Endothelial cell of hepatic sinusoid (primary cell): ENCODE measurements at regions not wholly inside any gene's neighbourhood (a gene's known extent, or its start where the extent isn't known, plus 50 kb on each side); places are given as distances from the start of the nearest gene placed in this dataset.

Experiments used
- in situ Hi-C: cut with HindIII; loops from 2 replicates; pipeline ENCODE4 v1.10.0; 2017; ENCODE audit warnings: low sequenced_read_pairs

DNA sequence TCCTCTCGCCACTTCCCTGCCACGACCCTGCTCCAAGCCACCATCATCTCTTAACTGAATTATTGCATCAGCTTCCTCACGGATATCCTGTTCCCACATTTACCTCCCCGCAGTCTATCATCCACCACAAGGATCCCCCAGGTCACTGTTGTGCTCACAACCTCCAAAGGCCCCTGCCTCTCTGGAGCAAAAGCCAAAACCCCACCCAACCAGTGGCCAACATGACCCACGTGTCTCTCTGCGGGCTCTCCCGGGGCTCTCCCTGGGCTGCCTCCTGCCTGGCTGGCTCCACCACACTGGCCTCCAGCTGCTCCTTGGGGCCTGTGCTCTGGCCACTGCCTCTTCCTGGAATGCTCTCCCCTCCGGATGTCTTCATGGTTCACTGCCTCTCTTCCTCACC is 809.3 kb downstream of the UQCRFS1 start:
- in situ Hi-C loops = no loop called here

DNA sequence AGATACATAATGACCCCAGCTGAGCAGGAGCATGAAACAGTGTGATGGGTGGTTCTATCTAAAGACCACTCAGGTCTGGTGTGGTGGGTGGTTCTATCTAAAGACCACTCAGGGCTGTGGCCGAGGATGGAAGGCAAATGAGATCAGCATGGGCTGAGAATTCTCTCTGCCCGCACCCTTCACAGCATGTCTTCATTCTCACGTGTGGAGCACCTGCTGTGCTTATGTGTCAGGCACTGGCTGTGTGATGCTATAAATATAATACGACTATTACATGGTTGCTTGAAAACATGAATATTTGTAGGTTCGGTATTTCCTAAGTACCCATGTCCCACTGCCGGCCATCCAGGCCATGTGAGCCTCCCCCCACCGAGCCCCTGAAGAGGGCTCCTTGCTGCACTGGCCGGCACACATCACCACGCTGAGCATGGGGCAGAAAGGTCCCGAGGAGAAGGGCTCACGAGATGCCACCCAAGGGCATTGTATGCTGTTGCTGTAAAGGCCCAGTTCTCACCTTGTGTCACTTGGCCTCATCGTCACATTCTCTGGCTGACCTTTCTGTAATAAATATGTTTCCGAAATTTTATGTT is 810.2 kb downstream of the UQCRFS1 start:
- in situ Hi-C loops = no loop called here

DNA sequence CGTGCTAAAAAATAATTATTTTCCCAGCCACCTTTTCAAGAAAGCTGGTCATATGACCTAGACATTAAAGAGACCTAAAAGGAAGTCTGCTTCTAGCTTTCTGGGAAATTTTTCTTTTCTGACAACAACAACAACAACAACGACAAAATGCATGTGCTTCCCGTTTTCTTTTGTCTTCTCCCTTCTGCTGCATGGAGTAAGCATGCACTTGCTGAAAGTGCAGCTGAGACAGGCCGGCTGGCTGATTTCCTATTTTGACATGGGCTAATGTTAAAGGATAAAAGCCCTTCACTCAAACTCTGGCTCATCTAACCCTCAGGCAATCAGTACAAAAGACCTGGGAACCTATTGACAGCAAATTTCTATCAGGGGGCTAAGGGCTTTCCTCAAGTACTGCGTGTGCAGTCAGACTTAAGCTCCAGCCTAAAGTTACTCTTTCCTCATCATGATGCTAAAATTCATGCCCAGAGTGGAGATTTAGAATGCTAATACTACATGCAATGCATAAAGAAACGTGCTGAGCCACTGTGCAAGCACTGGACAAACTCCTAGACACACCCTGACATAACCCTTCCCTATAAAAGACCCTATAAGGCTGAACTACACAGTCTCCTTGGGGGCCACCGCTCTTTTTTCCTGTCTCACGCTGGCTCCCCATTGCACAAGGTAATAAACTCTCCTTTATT is 811.1 kb downstream of the UQCRFS1 start:
- in situ Hi-C loops = no loop called here

- in situ Hi-C loops = no loop called here
Measured at GRCh38 chr19:28400953-28401671, 811.8 kb downstream of the UQCRFS1 start.

GRCh38 chr19:28399187-28399586 is 813.8 kb downstream of the UQCRFS1 start:
- in situ Hi-C loops = no loop called here

DNA sequence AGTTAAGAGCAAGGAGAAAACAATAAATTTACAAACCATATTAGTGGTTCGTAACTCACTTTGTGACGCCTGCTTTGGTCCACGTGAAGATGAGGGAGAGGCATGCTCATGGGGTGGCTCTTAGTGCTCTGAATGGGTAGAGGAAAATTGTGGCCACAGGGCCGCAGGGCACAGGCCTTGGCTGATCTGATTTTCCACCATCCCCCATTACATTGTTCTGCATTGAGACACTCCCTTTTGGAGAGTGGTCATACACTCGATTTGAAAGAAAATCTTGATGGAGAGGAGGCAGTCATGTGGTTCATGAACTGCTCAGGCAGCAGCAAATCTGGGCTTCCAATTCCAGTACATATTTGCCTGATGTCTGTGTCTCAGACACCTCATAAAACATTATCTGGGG is 815.2 kb downstream of the UQCRFS1 start:
- in situ Hi-C loops = no loop called here

DNA sequence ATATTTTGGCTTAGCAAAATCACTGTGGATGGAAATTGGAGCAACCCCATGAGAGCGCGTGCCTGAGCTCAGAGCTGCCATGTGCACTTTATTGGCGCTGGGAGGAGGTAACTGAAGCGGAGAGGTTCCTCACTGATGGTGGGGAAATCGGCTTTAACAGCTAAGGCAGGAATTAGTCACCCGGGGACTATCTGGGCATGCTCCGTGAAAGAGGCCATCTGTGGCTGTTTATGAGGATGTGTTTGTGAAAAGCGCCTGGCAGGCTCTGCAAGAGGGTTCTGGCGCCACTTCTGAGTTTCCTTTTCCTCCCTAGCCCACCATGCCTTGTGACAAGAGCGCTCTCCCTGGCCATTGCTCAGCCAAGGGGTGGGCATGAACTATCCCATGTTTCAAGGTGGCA is 815.6 kb downstream of the UQCRFS1 start:
- in situ Hi-C loops = no loop called here

DNA sequence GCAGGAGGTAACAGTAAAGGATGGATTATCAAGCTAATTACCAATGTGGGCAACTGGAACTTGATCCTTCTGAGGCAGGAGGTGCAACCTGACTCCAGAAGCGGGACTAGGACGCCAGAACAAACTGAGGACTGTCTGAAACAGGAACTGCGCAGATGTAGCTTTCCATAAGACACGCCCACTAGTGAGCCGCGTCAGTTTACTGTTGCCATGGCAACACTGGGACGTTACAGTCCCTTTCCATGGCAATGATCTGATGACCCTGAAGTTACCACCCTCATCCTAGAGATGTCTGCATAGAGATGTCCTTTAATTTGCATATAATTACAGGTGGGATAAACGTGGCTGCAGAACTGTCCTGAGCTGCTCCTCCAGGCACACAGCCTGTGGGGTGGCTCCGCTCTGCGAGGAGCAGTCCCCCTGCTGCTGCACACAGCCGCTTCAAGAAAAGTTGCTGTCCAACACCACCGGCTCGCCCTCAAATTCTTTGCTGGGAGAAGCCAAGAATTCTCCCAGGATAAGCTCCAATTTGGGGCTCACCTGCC is 816.6 kb downstream of the UQCRFS1 start:
- in situ Hi-C loops = no loop called here

- in situ Hi-C loops = no loop called here
Measured at GRCh38 chr19:28394725-28395124, 818.2 kb downstream of the UQCRFS1 start.

DNA sequence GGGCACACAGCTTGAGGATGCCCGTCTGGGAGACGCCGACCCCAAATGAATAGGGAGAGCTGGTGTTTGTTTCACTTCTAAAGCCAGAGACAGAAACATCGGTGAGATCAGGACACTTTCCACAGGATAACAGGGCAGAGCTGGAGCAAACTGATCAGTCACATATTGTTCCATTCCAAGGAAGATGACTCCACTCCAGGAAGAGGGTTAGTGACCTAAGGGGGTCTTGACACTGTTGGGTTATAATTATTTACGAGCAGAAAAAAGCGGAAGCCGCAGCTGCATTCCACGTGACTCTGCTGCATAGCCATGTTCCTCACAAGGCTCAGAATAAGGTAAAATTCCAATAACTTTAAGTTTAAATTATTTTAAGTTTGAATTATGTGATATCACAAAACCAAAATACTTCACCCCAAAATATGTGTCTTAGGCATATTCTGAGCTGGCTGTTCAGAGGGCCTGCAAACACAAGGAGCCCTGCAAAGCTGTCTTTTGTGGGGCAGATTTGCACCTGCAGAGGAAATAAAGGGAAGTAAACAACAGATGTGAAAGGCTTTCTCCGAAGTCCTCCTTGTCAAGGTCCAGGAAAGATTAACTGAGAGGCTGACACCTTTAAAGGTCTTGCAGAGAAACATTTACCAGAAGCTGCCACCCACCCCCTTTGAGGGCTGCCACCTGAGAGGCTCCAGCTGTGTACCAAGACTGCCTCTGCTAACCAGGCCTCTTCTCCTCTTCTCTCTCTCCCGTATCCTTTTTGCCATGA is 819.2 kb downstream of the UQCRFS1 start:
- in situ Hi-C loops = no loop called here

DNA sequence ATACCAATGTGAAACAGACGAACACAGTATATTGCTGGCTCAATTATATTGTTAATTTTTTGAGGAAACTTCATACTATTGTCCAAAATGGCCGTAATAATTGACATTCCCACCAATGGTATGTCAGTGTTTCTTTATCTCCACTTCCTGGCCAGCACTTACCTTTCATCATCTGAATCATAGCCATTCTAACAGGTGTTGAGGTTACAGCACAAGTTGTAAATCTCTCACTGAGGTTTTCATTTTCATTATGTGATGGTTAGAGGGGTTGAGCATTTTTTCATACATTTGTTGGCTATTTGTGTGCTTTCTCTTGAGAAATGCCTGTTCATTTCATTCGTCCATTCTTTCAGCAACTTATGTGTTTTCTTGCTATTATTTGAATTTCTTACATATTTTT is 824.0 kb downstream of the UQCRFS1 start:
- in situ Hi-C loops = no loop called here

GRCh38 chr19:28387507-28387906 is 825.4 kb downstream of the UQCRFS1 start:
- in situ Hi-C loops = no loop called here

- in situ Hi-C loops = no loop called here
Measured at GRCh38 chr19:28386470-28386869, 826.5 kb downstream of the UQCRFS1 start.

DNA sequence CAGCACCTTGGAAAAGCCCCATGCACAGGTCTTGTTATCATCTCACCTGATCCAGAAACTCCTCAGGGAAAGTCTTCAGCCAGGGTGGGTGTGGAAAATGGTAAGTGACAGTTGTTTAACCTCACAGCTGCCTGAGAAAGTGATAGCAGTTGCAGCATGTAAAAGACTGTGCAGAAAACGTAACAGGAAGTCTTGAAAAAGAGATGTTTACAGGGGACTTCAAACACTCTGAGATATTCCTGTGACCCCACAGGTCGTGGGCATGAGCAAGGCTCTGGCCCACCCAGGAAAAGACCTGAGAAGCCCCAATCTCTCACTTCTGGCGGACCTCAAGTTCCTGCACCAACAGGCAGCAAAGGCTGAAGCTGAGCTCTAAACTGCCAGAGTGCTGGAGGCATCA is 826.9 kb downstream of the UQCRFS1 start:
- in situ Hi-C loops = no loop called here

GRCh38 chr19:28377077-28377476 is 835.9 kb downstream of the UQCRFS1 start:
- in situ Hi-C loops = no loop called here

- in situ Hi-C loops = no loop called here
Measured at GRCh38 chr19:28374971-28375370, 838.0 kb downstream of the UQCRFS1 start.

GRCh38 chr19:28372576-28373247 is 840.2 kb downstream of the UQCRFS1 start:
- in situ Hi-C loops = no loop called here

DNA sequence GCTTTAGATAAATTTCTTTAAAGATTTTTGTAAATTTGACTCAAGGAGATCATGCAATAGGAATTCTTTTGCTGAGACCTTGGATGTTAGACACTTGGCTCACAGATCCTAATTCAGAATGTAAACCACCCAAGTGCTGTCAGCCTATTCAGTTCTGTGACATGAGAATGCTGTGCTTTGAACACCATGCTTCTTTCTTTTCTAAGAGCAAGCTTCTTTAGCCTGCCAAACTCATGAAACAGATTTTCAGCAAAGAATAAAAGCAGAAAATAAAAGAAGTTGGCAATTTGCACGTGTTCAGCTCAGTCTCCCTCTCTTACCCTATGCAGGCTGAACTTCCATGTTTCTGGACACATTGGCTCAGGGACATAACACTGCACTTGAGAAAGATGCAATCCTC is 845.8 kb downstream of the UQCRFS1 start:
- in situ Hi-C loops = no loop called here

DNA sequence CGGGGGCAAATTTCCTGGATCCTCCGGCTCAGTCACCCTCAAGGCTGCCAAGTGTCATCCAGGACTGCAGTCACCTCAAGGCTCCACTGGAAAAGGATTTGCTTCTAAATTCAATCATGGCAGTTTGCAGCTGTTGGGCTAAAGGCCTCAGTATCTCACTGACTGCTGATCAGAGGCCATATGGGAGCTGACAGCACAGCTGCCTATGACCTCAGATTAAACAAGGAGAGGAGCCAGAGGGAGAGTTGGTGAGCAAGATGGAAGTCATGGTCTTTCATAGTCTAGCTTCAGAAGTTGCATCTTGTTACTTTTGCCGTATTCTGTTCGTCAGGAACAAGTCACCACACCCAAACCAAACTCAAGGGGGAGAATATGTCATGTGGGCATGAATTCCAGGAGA is 849.7 kb downstream of the UQCRFS1 start:
- in situ Hi-C loops = no loop called here
